ENCODE measurements at regions not wholly inside any gene's neighbourhood (a gene's known extent, or its start where the extent isn't known, plus 50 kb on each side); places are given as distances from the start of the nearest gene placed in this dataset.

GRCh38 chr18:34529358-34530335 is 180.5 kb upstream of the DTNA start:
- TF ChIP-seq ZBED1 (IDR thresholded peaks at IDR 0.05; ENCODE audit: borderline replicate concordance) = no peak
- intact Hi-C loops (cut with micrococcal nuclease; ENCODE audit: unreplicated experiment) (no loop called here), in situ Hi-C loops (cut with MboI) (no loop called here)
- no peaks in the 10 kb centered on the region for H3K79me2 ChIP-seq (ENCODE audit: control insufficient read depth, insufficient read depth, low read length)
- CTCF ChIA-PET = interaction anchor here (1.5 to 1.7 kb wide), 2 partner anchors 19 to 132 kb away, joined by 4 read pairs; no protein-coding TSS in a partner anchor
- no peak overlapping the region for H2AFZ ChIP-seq (ENCODE audit: control insufficient read depth, low read depth, low read length)
- no peak overlapping the region for H3K4me2 ChIP-seq (ENCODE audit: control insufficient read depth, insufficient read depth)
- H3K27ac ChIP-seq (ENCODE audit: control insufficient read depth, insufficient read depth) = no peak overlapping the region
- SMC1A ChIA-PET (ENCODE audit: uncharacterized antibody, unreplicated experiment) = interaction anchor here (0.9 to 2.4 kb wide), 9 partner anchors 9 to 48 kb away, joined by 3 to 10 read pairs (median 4); no protein-coding TSS in a partner anchor
- no peaks in the 10 kb centered on the region for H4K20me1 ChIP-seq (ENCODE audit: control insufficient read depth, insufficient read depth)
- no peaks in the 10 kb centered on the region for H3K9me3 ChIP-seq (replicated peaks; ENCODE audit: control insufficient read depth, insufficient read depth, low read length)
- no peaks in the 10 kb centered on the region for H3K27me3 ChIP-seq (replicated peaks in 1 of 2; ENCODE audit: control insufficient read depth in 2 of 2, insufficient read depth in 2 of 2, low read length in 1 of 2)
- no peak overlapping the region for H3K4me3 ChIP-seq
- H3K36me3 ChIP-seq (ENCODE audit: control insufficient read depth in 2 of 2, insufficient read depth in 2 of 2, low read length in 1 of 2) = no peaks in the 10 kb centered on the region
- no peak for DNase-seq (ENCODE audit: low read depth, low spot score)
- no peak overlapping the region for H3K9ac ChIP-seq (ENCODE audit: control insufficient read depth, insufficient read depth, low read length)
- no peak for FAIRE-seq
- 1% methylated on average over 6 of the region's 6 CpGs for whole genome bisulfite sequencing (ENCODE audit: insufficient coverage, insufficient replicate concordance, low lambda C conversion rate, missing lambda C conversion rate)
- H3K4me1 ChIP-seq (ENCODE audit: control insufficient read depth, insufficient read depth, low read length) = no peaks in the 10 kb centered on the region
- no TSS peak for BruUV-seq (replicated peaks)
- RAD21 ChIA-PET (ENCODE audit: unreplicated experiment) = interaction anchor here (1.7 to 2.2 kb wide), 2 partner anchors 14 to 407 kb away, joined by 6 to 9 read pairs; no protein-coding TSS in a partner anchor
- POLR2A ChIA-PET = interaction anchor here (0.9 kb wide), 1 partner anchor 167 kb away, joined by 4 read pairs; no protein-coding TSS in a partner anchor
- ATAC-seq = no peak

GRCh38 chr18:34531110-34531509 is 179.0 kb upstream of the DTNA start:
- in situ Hi-C loops (cut with MboI) (no loop called here), intact Hi-C loops (cut with micrococcal nuclease; ENCODE audit: unreplicated experiment) (no loop called here)
- RAD21 ChIA-PET (ENCODE audit: unreplicated experiment) = interaction anchor here (1.1 to 2.2 kb wide), 4 partner anchors 12 to 408 kb away, joined by 3 to 9 read pairs (median 5); no protein-coding TSS in a partner anchor
- DNase-seq (ENCODE audit: low read depth, low spot score) (no peak), FAIRE-seq (no peak), ATAC-seq (peak; percentile 84)
- no peak overlapping the region for H2AFZ ChIP-seq (ENCODE audit: control insufficient read depth, low read depth, low read length)
- no peaks in the 10 kb centered on the region for H3K36me3 ChIP-seq (ENCODE audit: control insufficient read depth in 2 of 2, insufficient read depth in 2 of 2, low read length in 1 of 2)
- H3K27me3 ChIP-seq (replicated peaks in 1 of 2; ENCODE audit: control insufficient read depth in 2 of 2, insufficient read depth in 2 of 2, low read length in 1 of 2) = no peaks in the 10 kb centered on the region
- H3K27ac ChIP-seq (ENCODE audit: control insufficient read depth, insufficient read depth) = no peak overlapping the region
- no peaks in the 10 kb centered on the region for H3K79me2 ChIP-seq (ENCODE audit: control insufficient read depth, insufficient read depth, low read length)
- BruUV-seq (replicated peaks) = no TSS peak
- H3K4me1 ChIP-seq (ENCODE audit: control insufficient read depth, insufficient read depth, low read length) = no peaks in the 10 kb centered on the region
- H3K9ac ChIP-seq (ENCODE audit: control insufficient read depth, insufficient read depth, low read length) = no peak overlapping the region
- no peak overlapping the region for H3K4me2 ChIP-seq (ENCODE audit: control insufficient read depth, insufficient read depth)
- SMC1A ChIA-PET (ENCODE audit: uncharacterized antibody, unreplicated experiment) = interaction anchor here (0.8 to 2.4 kb wide), 10 partner anchors 9 to 408 kb away, joined by 3 to 10 read pairs (median 4); no protein-coding TSS in a partner anchor
- 2% methylated on average over 3 of the region's 3 CpGs for WGBS (ENCODE audit: insufficient coverage, insufficient replicate concordance, low lambda C conversion rate, missing lambda C conversion rate)
- no peak overlapping the region for H3K4me3 ChIP-seq
- H3K9me3 ChIP-seq (replicated peaks; ENCODE audit: control insufficient read depth, insufficient read depth, low read length) = no peaks in the 10 kb centered on the region
- no peaks in the 10 kb centered on the region for H4K20me1 ChIP-seq (ENCODE audit: control insufficient read depth, insufficient read depth)
- CTCF ChIA-PET = interaction anchor here (1.5 to 1.7 kb wide), 2 partner anchors 20 to 130 kb away, joined by 4 read pairs; no protein-coding TSS in a partner anchor
- POLR2A ChIA-PET = interaction anchor here (0.6 to 0.9 kb wide), 2 partner anchors 20 to 21 kb away, joined by 3 read pairs; no protein-coding TSS in a partner anchor
- TF ChIP-seq ZBTB11 (CRISPR knock-in tag; IDR thresholded peaks at IDR 0.05) (no peak), HCFC1 (IDR thresholded peaks at IDR 0.05; ENCODE audit: low read length) (no peak), BCLAF1 (IDR thresholded peaks at IDR 0.05) (no peak), POLR2AphosphoS2 (IDR thresholded peaks at IDR 0.05; ENCODE audit: low read depth, low read length) (no peak)
- TF ChIP-seq, protein P1, sequence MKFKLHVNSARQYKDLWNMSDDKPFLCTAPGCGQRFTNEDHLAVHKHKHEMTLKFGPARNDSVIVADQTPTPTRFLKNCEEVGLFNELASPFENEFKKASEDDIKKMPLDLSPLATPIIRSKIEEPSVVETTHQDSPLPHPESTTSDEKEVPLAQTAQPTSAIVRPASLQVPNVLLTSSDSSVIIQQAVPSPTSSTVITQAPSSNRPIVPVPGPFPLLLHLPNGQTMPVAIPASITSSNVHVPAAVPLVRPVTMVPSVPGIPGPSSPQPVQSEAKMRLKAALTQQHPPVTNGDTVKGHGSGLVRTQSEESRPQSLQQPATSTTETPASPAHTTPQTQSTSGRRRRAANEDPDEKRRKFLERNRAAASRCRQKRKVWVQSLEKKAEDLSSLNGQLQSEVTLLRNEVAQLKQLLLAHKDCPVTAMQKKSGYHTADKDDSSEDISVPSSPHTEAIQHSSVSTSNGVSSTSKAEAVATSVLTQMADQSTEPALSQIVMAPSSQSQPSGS (IDR thresholded peaks at IDR 0.05; ENCODE audit: low read length) = no peak

Data from GM12878 (cell line).